ENCODE measurements at regions not wholly inside any gene's neighbourhood (a gene's known extent, or its start where the extent isn't known, plus 50 kb on each side); places are given as distances from the start of the nearest gene placed in this dataset.

DNA sequence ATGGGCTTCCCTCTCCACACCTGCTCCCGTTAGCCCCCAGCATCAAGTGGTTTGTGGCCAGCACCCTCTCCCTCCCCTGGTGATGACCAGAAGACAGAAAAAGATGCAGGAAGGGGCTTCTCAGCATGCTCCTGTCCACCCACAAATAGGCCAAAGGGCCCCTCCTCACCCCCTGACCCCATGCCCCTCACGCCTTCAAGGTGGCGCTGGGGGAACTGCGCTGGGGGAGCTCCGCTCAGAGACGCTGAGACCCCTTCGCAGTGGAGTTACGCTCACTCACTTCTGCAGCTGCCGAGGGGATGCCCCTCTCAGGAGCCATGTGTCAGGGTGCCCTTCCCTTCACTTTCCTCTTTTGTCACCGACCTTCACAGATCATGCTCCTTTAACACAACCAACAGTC, 92.0 kb downstream of the PSMB1 start:
- no peak for DNase-seq (ENCODE audit: low read depth)
- H3K4me3 ChIP-seq (ENCODE audit: low read depth, low read length) = no peak overlapping the region
- no peak for TF ChIP-seq CTCF (conservative IDR thresholded peaks at IDR 0.05; ENCODE audit: low read depth, low read length)

GRCh38 chr6:170460641-170461040, 92.5 kb downstream of the PSMB1 start:
- no peak for DNase-seq (ENCODE audit: low read depth)
- H3K4me3 ChIP-seq (ENCODE audit: low read depth, low read length) = no peak overlapping the region
- no peak for TF ChIP-seq CTCF (conservative IDR thresholded peaks at IDR 0.05; ENCODE audit: low read depth, low read length)

- peak; percentile 75 for DNase-seq (ENCODE audit: low read depth)
- TF ChIP-seq CTCF (conservative IDR thresholded peaks at IDR 0.05; ENCODE audit: low read depth, low read length) = no peak
- H3K4me3 ChIP-seq (ENCODE audit: low read depth, low read length) = peak overlapping the region; percentile 46
Measured at GRCh38 chr6:170459451-170459850, 93.7 kb downstream of the PSMB1 start.

- TF ChIP-seq CTCF (conservative IDR thresholded peaks at IDR 0.05; ENCODE audit: low read depth, low read length) = no peak
- H3K4me3 ChIP-seq (ENCODE audit: low read depth, low read length) = no peak overlapping the region
- DNase-seq (ENCODE audit: low read depth) = peak; percentile 53
Measured at GRCh38 chr6:170456886-170457698, 96.0 kb downstream of the PSMB1 start.

All from choroid plexus epithelial cell (primary cell).